ENCODE measurements at regions not wholly inside any gene's neighbourhood (a gene's known extent, or its start where the extent isn't known, plus 50 kb on each side); places are given as distances from the start of the nearest gene placed in this dataset.
A peak's percentile ranks its signal among the peaks of the same experiment; 100 is the strongest.
"Not testable (repeated sequence)": the region's sequence is repeated elsewhere in the genome, so short reads cannot be mapped to it uniquely, and the experiment has no call there.

- DNase-seq, result no peak
Measured at GRCh38 chr2:200174433-200175216, 131.9 kb upstream of the SPATS2L start.

- DNase-seq, result peak; percentile 7
Measured at GRCh38 chr2:200177971-200178911, 128.3 kb upstream of the SPATS2L start.

- no peak for DNase-seq
Measured at GRCh38 chr2:200179151-200179550, 127.3 kb upstream of the SPATS2L start.

GRCh38 chr2:200180943-200181342, 125.5 kb upstream of the SPATS2L start:
- no peak for DNase-seq

GRCh38 chr2:200181755-200182154, 124.7 kb upstream of the SPATS2L start:
- no peak for DNase-seq

GRCh38 chr2:200184748-200185627, 121.5 kb upstream of the SPATS2L start:
- DNase-seq, result no peak

- no peak for DNase-seq
Measured at GRCh38 chr2:200185628-200186000, 120.9 kb upstream of the SPATS2L start.

GRCh38 chr2:200186002-200186401, 120.5 kb upstream of the SPATS2L start:
- no peak for DNase-seq

- no peak for DNase-seq
Measured at GRCh38 chr2:200188876-200189275, 117.6 kb upstream of the SPATS2L start.

- no peak for DNase-seq
Measured at GRCh38 chr2:200189964-200190363, 116.5 kb upstream of the SPATS2L start.

- DNase-seq, result no peak
Measured at GRCh38 chr2:200193331-200193730, 113.2 kb upstream of the SPATS2L start.

- no peak for DNase-seq
Measured at GRCh38 chr2:200193791-200194190, 112.7 kb upstream of the SPATS2L start.

- no peak for DNase-seq
Measured at GRCh38 chr2:200194746-200195145, 111.7 kb upstream of the SPATS2L start.

- DNase-seq, result no peak
Measured at GRCh38 chr2:200199005-200199404, 107.5 kb upstream of the SPATS2L start.

- no peak for DNase-seq
Measured at GRCh38 chr2:200199576-200200263, 106.8 kb upstream of the SPATS2L start.

GRCh38 chr2:200201839-200202238, 104.7 kb upstream of the SPATS2L start:
- DNase-seq, result not testable (repeated sequence)

GRCh38 chr2:200203381-200203827, 103.1 kb upstream of the SPATS2L start:
- no peak for DNase-seq

GRCh38 chr2:200208041-200208440, 98.5 kb upstream of the SPATS2L start:
- DNase-seq, result no peak

- no peak for DNase-seq
Measured at GRCh38 chr2:200209030-200209429, 97.5 kb upstream of the SPATS2L start.

- peak; percentile 10 for DNase-seq
Measured at GRCh38 chr2:200211643-200212042, 94.8 kb upstream of the SPATS2L start.

GRCh38 chr2:200212862-200213425, 93.5 kb upstream of the SPATS2L start:
- DNase-seq, result no peak

GRCh38 chr2:200216310-200216709, 90.2 kb upstream of the SPATS2L start:
- DNase-seq, result no peak

All from COR-L47 (cell line).